ENCODE measurements at regions not wholly inside any gene's neighbourhood (a gene's known extent, or its start where the extent isn't known, plus 50 kb on each side); places are given as distances from the start of the nearest gene placed in this dataset.

- no peak for TF ChIP-seq REST (IDR thresholded peaks at IDR 0.05; ENCODE audit: low read depth)
- no peak for TF ChIP-seq USF1 (IDR thresholded peaks at IDR 0.05)
- no peak for TF ChIP-seq EP300 (IDR thresholded peaks at IDR 0.05; ENCODE audit: borderline replicate concordance)
- no peak for TF ChIP-seq FOXM1 (IDR thresholded peaks at IDR 0.05; ENCODE audit: borderline replicate concordance, low read depth)
- no peak for TF ChIP-seq MAX (IDR thresholded peaks at IDR 0.05)
- TF ChIP-seq YY1 (IDR thresholded peaks at IDR 0.05; ENCODE audit: low read depth) = no peak
- TF ChIP-seq TCF12 (IDR thresholded peaks at IDR 0.05; ENCODE audit: low read depth) = no peak
Observed at GRCh38 chr6:19287928-19288327, 549.2 kb upstream of the ID4 start.
